Lower leg skin (tissue), 4 donors: ENCODE measurements at regions not wholly inside any gene's neighbourhood (a gene's known extent, or its start where the extent isn't known, plus 50 kb on each side); places are given as distances from the start of the nearest gene placed in this dataset.
"Not testable (repeated sequence)": the region's sequence is repeated elsewhere in the genome, so short reads cannot be mapped to it uniquely, and the experiment has no call there.

ENCODE experiments used
- DNase-seq, 2 donors: peaks; one replicate each; pipeline ENCODE4 v3.0.0-alpha.2; 2019; ENCODE audit warnings: low spot score in 2 of 2
- H3K4me3 ChIP-seq: fragments of 200-600 bp; sonication (generic); 2 replicates; pipeline ENCODE4 v1.5.1; 2017; ENCODE audit warnings: mild to moderate bottlenecking, low read depth; ENCODE audit not compliant: poor library complexity, severe bottlenecking
- POLR2A ChIP-seq, 2 donors: fragments of 450-650 bp; IDR thresholded peaks; one replicate each; pipeline ENCODE4 v1.6.1; 2016 to 2017; ENCODE audit warnings: antibody characterized with exemption in 2 of 2, mild to moderate bottlenecking in 1 of 2, moderate library complexity in 1 of 2
- WGBS, 2 donors: methylation state at CpG; one replicate each; pipeline ENCODE4 v1.1.5; 2018; 5-methylcytosine and 5-hydroxymethylcytosine counted together
- intact Hi-C: fragments of 100-400 bp; cut with DNase I; formaldehyde crosslinking; loops from one replicate; pipeline ENCODE4 v1.15.0; 2023; ENCODE audit warnings: low total_unique reads
- TF ChIP-seq, protein P1 (sequence below), 3 donors: fragments of 450-650 bp; IDR thresholded peaks; one replicate each; pipeline ENCODE4 v1.5.1; 2016; ENCODE audit warnings: antibody characterized with exemption in 3 of 3, mild to moderate bottlenecking in 3 of 3, moderate library complexity in 2 of 3

DNA sequence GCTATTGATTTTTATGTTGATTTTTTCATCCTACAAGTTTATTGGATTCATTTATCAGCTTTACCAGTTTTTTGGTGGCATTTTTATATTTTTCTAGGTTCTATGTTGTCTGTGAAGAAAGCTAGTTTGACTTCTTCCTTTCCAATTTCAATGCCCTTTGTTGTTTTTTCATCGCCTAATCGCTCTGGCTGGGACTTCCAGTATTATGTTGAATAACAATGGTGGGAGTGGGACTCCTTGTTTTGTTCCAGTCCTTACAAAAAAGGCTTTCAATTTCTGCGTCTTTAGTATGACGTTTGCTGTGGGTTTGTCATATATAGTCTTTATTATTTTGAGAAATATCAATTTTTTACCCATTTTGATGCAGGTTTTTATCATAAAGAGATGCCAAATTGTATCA is 175.6 kb upstream of the CCNH start:
- intact Hi-C loops, result no loop called here
- H3K4me3 ChIP-seq, result no peak overlapping the region
- 54 to 64% methylated on average over 4 of the region's 4 CpGs for WGBS, 2 donors
- DNase-seq, result no peak
- TF ChIP-seq POLR2A (IDR thresholded peaks at IDR 0.05), result no peak
- TF ChIP-seq, protein P1, sequence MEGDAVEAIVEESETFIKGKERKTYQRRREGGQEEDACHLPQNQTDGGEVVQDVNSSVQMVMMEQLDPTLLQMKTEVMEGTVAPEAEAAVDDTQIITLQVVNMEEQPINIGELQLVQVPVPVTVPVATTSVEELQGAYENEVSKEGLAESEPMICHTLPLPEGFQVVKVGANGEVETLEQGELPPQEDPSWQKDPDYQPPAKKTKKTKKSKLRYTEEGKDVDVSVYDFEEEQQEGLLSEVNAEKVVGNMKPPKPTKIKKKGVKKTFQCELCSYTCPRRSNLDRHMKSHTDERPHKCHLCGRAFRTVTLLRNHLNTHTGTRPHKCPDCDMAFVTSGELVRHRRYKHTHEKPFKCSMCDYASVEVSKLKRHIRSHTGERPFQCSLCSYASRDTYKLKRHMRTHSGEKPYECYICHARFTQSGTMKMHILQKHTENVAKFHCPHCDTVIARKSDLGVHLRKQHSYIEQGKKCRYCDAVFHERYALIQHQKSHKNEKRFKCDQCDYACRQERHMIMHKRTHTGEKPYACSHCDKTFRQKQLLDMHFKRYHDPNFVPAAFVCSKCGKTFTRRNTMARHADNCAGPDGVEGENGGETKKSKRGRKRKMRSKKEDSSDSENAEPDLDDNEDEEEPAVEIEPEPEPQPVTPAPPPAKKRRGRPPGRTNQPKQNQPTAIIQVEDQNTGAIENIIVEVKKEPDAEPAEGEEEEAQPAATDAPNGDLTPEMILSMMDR (IDR thresholded peaks at IDR 0.05), result no peak

DNA sequence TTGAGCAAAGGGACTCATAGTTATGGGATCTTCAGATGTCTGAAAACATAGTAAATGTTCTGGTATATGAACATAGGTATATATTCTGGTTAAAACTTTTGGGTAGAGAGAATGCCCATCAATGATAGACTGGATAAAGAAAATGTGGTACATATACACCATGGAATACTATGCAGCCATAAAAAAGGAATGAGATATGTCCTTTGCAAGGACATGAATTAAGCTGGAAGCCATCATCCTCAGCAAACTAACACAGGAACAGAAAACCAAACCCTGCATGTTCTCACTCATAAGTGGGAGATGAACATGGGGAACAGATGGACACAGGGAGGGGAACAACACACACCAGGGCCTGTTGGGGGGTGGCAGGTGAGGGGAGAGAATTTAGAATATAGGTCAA is 171.0 kb upstream of the CCNH start:
- DNase-seq, intact Hi-C loops, H3K4me3 ChIP-seq: not testable (repeated sequence)

DNA sequence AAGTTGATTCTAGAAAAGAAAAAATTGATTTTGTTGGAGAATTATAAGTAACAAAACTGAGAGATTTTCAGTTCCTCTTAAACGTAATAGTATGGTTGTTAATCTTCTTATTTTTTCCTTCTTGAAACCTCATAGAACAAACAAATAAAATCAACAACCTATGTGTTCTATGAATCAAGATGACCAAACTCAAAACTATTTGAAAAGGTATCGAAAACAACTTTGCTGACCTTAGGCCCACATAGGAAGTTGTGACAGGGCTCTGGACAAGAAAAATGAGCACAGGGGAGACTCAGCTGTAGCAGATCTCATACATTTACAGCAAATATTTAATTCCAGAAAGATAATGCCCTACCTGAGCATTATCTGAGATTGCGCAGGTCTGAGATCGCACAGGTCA is 169.4 kb upstream of the CCNH start:
- TF ChIP-seq, protein P1 (IDR thresholded peaks at IDR 0.05), result no peak
- no peak for TF ChIP-seq POLR2A (IDR thresholded peaks at IDR 0.05)
- no peak overlapping the region for H3K4me3 ChIP-seq
- no peak for DNase-seq
- WGBS, 2 donors, result 90 to 92% methylated on average over 4 of the region's 4 CpGs
- intact Hi-C loops, result no loop called here

DNA sequence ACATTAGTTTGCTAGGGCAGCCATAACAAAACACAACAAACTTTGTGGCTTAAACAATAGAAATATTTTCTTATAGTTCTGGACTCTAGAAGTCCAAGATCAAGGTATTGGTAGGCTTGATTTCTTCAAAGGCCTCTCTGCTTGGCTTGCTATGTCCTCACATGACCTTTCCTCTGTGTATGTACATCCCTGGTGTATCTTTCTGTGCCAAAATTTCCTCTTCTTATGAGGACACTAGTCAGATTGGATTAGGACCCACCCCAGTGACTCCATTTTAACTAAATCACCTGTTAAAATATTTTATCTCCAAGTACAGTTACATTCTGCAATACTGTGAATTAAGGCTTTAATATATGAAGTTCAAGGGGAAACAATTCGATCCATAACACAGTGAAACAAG is 168.9 kb upstream of the CCNH start:
- no peak overlapping the region for H3K4me3 ChIP-seq
- intact Hi-C loops, result no loop called here
- DNase-seq, result no peak
- TF ChIP-seq, protein P1 (IDR thresholded peaks at IDR 0.05), result no peak
- TF ChIP-seq POLR2A (IDR thresholded peaks at IDR 0.05), result no peak
- WGBS, 2 donors, result 83 to 89% methylated on average over 1 of the region's 1 CpG

DNA sequence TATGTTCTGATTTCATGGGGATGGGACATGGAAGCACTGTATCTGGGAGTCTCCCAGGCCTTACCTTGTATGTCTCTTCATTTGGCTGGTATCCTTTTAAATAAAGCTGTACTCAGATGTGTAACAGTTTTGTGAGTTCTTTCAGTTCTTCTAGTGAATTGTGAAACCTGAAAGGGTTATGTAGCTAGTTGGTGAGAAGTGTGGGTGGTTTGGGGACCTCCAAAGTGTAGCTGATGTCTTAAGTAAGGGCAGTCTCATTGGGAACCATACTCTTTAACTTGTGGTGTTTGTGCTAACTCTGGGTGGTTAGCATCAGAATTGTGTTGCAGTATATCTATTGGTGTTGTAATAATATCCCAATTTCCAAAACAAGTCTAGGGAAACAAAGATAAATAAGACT is 166.9 kb upstream of the CCNH start:
- DNase-seq, result no peak
- TF ChIP-seq POLR2A (IDR thresholded peaks at IDR 0.05), result no peak
- TF ChIP-seq, protein P1 (IDR thresholded peaks at IDR 0.05), result no peak
- intact Hi-C loops, result no loop called here
- no peak overlapping the region for H3K4me3 ChIP-seq

DNA sequence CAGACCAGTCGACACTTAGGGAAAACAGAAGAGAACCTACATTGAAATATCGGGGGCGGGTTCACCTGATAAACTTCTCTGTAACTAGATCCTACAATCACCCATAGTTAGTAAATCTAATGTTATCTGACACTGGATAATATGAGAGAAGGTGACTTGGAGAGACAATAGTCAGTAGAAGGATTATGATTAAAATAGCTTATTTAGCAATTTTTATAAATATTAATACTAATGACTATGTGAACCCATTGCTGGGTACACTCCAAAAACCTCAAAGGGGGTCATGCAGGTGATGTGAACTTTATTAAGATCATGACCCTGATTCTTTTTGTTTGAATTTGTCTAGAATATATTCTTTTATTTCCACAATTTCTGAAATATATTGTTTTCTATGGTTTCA is 164.1 kb upstream of the CCNH start:
- DNase-seq, result no peak
- no peak overlapping the region for H3K4me3 ChIP-seq
- TF ChIP-seq, protein P1 (IDR thresholded peaks at IDR 0.05), result no peak
- intact Hi-C loops, result no loop called here
- 88 to 92% methylated on average over 3 of the region's 3 CpGs for WGBS, 2 donors

DNA sequence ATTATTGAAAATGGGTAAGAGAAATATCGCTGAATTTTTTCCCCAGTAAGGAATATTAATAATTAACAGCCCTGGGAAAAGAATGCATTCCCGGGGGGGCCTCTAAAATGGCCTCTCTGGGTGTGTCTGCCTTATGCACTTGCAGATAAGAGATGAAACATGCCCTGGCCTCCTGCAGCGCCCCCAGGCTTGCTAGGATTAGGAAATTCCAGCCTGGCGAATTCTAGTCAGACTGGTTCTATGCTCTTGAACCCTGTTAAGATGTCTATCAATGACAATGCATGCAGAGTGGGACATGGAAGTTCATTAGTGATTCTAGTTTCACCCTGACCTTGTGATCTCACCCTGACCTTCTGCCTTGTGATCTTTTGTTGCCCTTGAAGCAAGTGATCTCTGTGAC is 163.6 kb upstream of the CCNH start:
- WGBS, 2 donors, result 47 to 58% methylated on average over 4 of the region's 4 CpGs

More for the DNA sequence above, 163.6 kb upstream of the CCNH start:
- DNase-seq, H3K4me3 ChIP-seq, intact Hi-C loops: not testable (repeated sequence)
